ENCODE measurements at regions not wholly inside any gene's neighbourhood (a gene's known extent, or its start where the extent isn't known, plus 50 kb on each side); places are given as distances from the start of the nearest gene placed in this dataset.

DNA sequence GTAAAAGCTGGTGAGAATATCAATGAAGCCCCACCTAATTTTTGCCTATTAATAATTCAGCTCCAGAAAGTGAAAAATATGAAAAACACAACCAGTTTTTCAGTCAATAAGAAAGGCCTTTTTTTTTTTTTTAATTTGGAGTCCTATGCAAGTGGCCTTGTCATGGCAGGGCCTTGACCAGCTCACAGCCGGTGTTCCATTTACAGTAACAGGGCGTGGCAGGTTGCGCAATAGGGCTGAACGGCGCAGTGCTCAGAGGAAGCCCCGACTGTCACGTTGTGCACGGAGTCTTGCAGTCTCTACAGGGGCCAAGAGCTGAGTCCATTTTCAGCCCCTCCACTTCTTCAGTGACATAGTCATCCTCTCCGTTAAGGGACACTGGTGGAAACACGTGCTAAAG lies 184.1 kb upstream of the FN1 start:
- TF ChIP-seq POLR2AphosphoS5 (IDR thresholded peaks at IDR 0.05; ENCODE audit: low read depth, low read length) (no peak), SIN3A (IDR thresholded peaks at IDR 0.05; ENCODE audit: borderline replicate concordance, insufficient read depth, low read depth, low read length) (no peak), TCF7L2 (IDR thresholded peaks at IDR 0.05; ENCODE audit: low read depth, low read length) (no peak)
- TF ChIP-seq, protein P1, sequence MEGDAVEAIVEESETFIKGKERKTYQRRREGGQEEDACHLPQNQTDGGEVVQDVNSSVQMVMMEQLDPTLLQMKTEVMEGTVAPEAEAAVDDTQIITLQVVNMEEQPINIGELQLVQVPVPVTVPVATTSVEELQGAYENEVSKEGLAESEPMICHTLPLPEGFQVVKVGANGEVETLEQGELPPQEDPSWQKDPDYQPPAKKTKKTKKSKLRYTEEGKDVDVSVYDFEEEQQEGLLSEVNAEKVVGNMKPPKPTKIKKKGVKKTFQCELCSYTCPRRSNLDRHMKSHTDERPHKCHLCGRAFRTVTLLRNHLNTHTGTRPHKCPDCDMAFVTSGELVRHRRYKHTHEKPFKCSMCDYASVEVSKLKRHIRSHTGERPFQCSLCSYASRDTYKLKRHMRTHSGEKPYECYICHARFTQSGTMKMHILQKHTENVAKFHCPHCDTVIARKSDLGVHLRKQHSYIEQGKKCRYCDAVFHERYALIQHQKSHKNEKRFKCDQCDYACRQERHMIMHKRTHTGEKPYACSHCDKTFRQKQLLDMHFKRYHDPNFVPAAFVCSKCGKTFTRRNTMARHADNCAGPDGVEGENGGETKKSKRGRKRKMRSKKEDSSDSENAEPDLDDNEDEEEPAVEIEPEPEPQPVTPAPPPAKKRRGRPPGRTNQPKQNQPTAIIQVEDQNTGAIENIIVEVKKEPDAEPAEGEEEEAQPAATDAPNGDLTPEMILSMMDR (IDR thresholded peaks at IDR 0.05): no peak
